Endodermal cell (in vitro differentiated cells): ENCODE measurements at regions not wholly inside any gene's neighbourhood (a gene's known extent, or its start where the extent isn't known, plus 50 kb on each side); places are given as distances from the start of the nearest gene placed in this dataset.

Experiments used
- DNase-seq: peaks from one replicate; pipeline ENCODE4 v3.0.0-alpha.2; 2017
- H3K27ac ChIP-seq: 2 replicates; pipeline ENCODE4 v1.5.1; 2013; ENCODE audit warnings: mild to moderate bottlenecking, low read depth, low read length, moderate library complexity
- H3K27me3 ChIP-seq: 2 replicates; pipeline ENCODE4 v1.6.1; 2013; ENCODE audit warnings: mild to moderate bottlenecking, low read length, moderate library complexity; ENCODE audit not compliant: insufficient read depth, control insufficient read depth, poor library complexity, severe bottlenecking
- H3K36me3 ChIP-seq: 2 replicates; pipeline ENCODE4 v1.7.0; 2013; ENCODE audit warnings: mild to moderate bottlenecking, low read length, moderate library complexity; ENCODE audit not compliant: control insufficient read depth, insufficient read depth
- H3K4me1 ChIP-seq: one replicate; pipeline ENCODE4 v1.7.0; 2013; ENCODE audit warnings: low read length; ENCODE audit not compliant: control insufficient read depth, insufficient read depth
- H3K4me3 ChIP-seq: 2 replicates; pipeline ENCODE4 v1.5.1; 2013; ENCODE audit warnings: mild to moderate bottlenecking, low read length, moderate library complexity
- H3K9ac ChIP-seq: 2 replicates; pipeline ENCODE4 v1.6.1; 2013; ENCODE audit warnings: mild to moderate bottlenecking, low read length, moderate library complexity; ENCODE audit not compliant: poor library complexity, severe bottlenecking; ENCODE audit errors: extremely low read depth
- H3K9me3 ChIP-seq: 2 replicates; pipeline ENCODE4 v1.6.1; 2013; ENCODE audit warnings: mild to moderate bottlenecking, low read length, moderate library complexity; ENCODE audit not compliant: control insufficient read depth
- H3K27ac Mint-ChIP-seq: 2 replicates; pipeline ENCODE4 v1.8.0; 2020; ENCODE audit warnings: mixed read lengths
- H3K27me3 Mint-ChIP-seq: 2 replicates; pipeline ENCODE4 v1.8.0; 2021; ENCODE audit warnings: mild to moderate bottlenecking, mixed read lengths; ENCODE audit not compliant: insufficient read depth
- H3K36me3 Mint-ChIP-seq: 2 replicates; pipeline ENCODE4 v1.8.0; 2020; ENCODE audit warnings: low read depth, mixed read lengths
- H3K4me1 Mint-ChIP-seq: 2 replicates; pipeline ENCODE4 v1.8.0; 2020; ENCODE audit warnings: mixed read lengths
- H3K4me3 Mint-ChIP-seq: 2 replicates; pipeline ENCODE4 v1.8.0; 2020; ENCODE audit warnings: mild to moderate bottlenecking, moderate library complexity, mixed read lengths
- H3K9me3 Mint-ChIP-seq: 2 replicates; pipeline ENCODE4 v1.8.0; 2020; ENCODE audit warnings: mild to moderate bottlenecking, mixed read lengths
- WGBS, 2 experiments: methylation state at CpG; one replicate each; pipeline versions ENCODE4 v1.1.5 to v1.1.7; 2013; ENCODE audit warnings: missing lambda C conversion rate in 2 of 2, mixed read lengths in 1 of 2; ENCODE audit not compliant: insufficient coverage in 1 of 2, insufficient read length in 1 of 2; 5-methylcytosine and 5-hydroxymethylcytosine counted together
- TF ChIP-seq, protein P1 (sequence below): fragments of 200-600 bp; sonication (generic); conservative IDR thresholded peaks from 2 replicates; pipeline ENCODE4 v1.5.0; 2021; ENCODE audit warnings: antibody characterized with exemption, mild to moderate bottlenecking

GRCh38 chr13:56681404-56681803 lies 459.3 kb upstream of the PRR20A start:
- H3K36me3 ChIP-seq = no peaks in the 10 kb centered on the region
- H3K4me3 Mint-ChIP-seq = no peak overlapping the region
- no peaks in the 10 kb centered on the region for H3K27me3 ChIP-seq
- H3K9me3 ChIP-seq = peaks cover 22% of the 10 kb centered on the region
- H3K4me3 ChIP-seq = no peak overlapping the region
- H3K27ac Mint-ChIP-seq = no peak overlapping the region
- DNase-seq = no peak
- H3K36me3 Mint-ChIP-seq = peaks cover 2% of the 10 kb centered on the region
- TF ChIP-seq, protein P1, sequence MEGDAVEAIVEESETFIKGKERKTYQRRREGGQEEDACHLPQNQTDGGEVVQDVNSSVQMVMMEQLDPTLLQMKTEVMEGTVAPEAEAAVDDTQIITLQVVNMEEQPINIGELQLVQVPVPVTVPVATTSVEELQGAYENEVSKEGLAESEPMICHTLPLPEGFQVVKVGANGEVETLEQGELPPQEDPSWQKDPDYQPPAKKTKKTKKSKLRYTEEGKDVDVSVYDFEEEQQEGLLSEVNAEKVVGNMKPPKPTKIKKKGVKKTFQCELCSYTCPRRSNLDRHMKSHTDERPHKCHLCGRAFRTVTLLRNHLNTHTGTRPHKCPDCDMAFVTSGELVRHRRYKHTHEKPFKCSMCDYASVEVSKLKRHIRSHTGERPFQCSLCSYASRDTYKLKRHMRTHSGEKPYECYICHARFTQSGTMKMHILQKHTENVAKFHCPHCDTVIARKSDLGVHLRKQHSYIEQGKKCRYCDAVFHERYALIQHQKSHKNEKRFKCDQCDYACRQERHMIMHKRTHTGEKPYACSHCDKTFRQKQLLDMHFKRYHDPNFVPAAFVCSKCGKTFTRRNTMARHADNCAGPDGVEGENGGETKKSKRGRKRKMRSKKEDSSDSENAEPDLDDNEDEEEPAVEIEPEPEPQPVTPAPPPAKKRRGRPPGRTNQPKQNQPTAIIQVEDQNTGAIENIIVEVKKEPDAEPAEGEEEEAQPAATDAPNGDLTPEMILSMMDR = no peak
- H3K4me1 Mint-ChIP-seq = peaks cover 5% of the 10 kb centered on the region
- H3K27me3 Mint-ChIP-seq = no peaks in the 10 kb centered on the region
- H3K9me3 Mint-ChIP-seq = peaks cover 17% of the 10 kb centered on the region
- 91 to 100% methylated on average over 1 of the region's 1 CpG for WGBS, 2 experiments
- H3K27ac ChIP-seq = no peak overlapping the region
- H3K4me1 ChIP-seq = no peaks in the 10 kb centered on the region
- H3K9ac ChIP-seq = no peak overlapping the region

GRCh38 chr13:56687131-56687530 lies 453.6 kb upstream of the PRR20A start:
- Histone ChIP-seq H3K9me3 (no peaks in the 10 kb centered on the region), H3K4me3 (no peak overlapping the region), H3K27ac (no peak overlapping the region), H3K27me3 (no peaks in the 10 kb centered on the region), H3K36me3 (no peaks in the 10 kb centered on the region), H3K9ac (no peak overlapping the region), H3K4me1 (no peaks in the 10 kb centered on the region)
- H3K9me3 Mint-ChIP-seq = no peaks in the 10 kb centered on the region
- no peak for DNase-seq
- WGBS, 2 experiments = 100% methylated on average over 1 of the region's 1 CpG
- H3K4me1 Mint-ChIP-seq = peaks cover 5% of the 10 kb centered on the region
- no peaks in the 10 kb centered on the region for H3K36me3 Mint-ChIP-seq
- no peak overlapping the region for H3K4me3 Mint-ChIP-seq
- H3K27me3 Mint-ChIP-seq = no peaks in the 10 kb centered on the region
- TF ChIP-seq, protein P1 = no peak
- H3K27ac Mint-ChIP-seq = no peak overlapping the region

DNA sequence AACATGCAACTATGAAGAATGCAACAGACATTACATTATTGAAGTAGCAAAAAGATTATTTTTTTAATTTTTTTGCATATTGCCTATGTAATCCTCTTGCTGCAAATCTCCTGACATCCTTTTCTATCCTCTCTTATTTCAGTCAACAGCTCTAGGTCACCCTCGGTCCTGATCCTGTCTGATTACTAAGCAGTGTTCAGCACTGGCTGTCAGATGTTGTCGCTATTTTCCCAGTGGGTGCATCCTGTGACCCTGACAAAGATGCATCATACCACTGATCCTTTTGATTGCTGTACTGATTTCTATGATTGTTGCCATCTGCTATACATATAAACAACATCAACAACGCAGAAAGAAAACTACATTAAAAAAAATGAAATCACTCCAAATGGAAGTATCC lies 443.7 kb upstream of the PRR20A start:
- Mint-ChIP-seq H3K27me3 (no peaks in the 10 kb centered on the region), H3K27ac (no peak overlapping the region), H3K9me3 (no peaks in the 10 kb centered on the region), H3K4me1 (peaks cover 4% of the 10 kb centered on the region), H3K4me3 (no peak overlapping the region), H3K36me3 (no peaks in the 10 kb centered on the region)
- Histone ChIP-seq H3K27ac (no peak overlapping the region), H3K4me1 (no peaks in the 10 kb centered on the region), H3K27me3 (no peaks in the 10 kb centered on the region), H3K9ac (no peak overlapping the region), H3K4me3 (no peak overlapping the region), H3K36me3 (no peaks in the 10 kb centered on the region), H3K9me3 (no peaks in the 10 kb centered on the region)
- no peak for DNase-seq
- 69 to 88% methylated on average over 2 to 3 of the region's 3 CpGs for WGBS, 2 experiments
- TF ChIP-seq, protein P1 = no peak
